Activated CD8-positive, alpha-beta memory T cell treated with anti-CD3 and anti-CD28 coated beads, Interleukin-2, amount 10 ng/mL, durations not matched to agents 7 days and 5 days (primary cell): ENCODE measurements at regions not wholly inside any gene's neighbourhood (a gene's known extent, or its start where the extent isn't known, plus 50 kb on each side); places are given as distances from the start of the nearest gene placed in this dataset.

ENCODE experiments used
- ATAC-seq: fragments of 150-1000 bp; cut with Tn5 transposase; one replicate; pipeline ENCODE4 v1.10.0; 2021; ENCODE audit warnings: moderate library complexity
- CTCF ChIA-PET: fragments of 350-600 bp; sonication (Branson Sonifier 250); formaldehyde crosslinking; loops from one replicate; lab custom pipeline; 2021; ENCODE audit warnings: antibody characterized with exemption; lab: Charles Lee
- DNase-seq: peaks from one replicate; pipeline ENCODE4 v3.0.0-alpha.2; 2020
- H3K27ac Mint-ChIP-seq: one replicate; pipeline ENCODE4 v1.8.0; 2021; ENCODE audit warnings: mild to moderate bottlenecking, mixed read lengths
- H3K27me3 Mint-ChIP-seq: one replicate; pipeline ENCODE4 v1.8.0; 2021; ENCODE audit warnings: mixed read lengths
- H3K36me3 Mint-ChIP-seq: one replicate; pipeline ENCODE4 v1.8.0; 2021; ENCODE audit warnings: mild to moderate bottlenecking, mixed read lengths
- H3K4me1 Mint-ChIP-seq: one replicate; pipeline ENCODE4 v1.8.0; 2021; ENCODE audit warnings: mixed read lengths
- H3K4me3 Mint-ChIP-seq: one replicate; pipeline ENCODE4 v1.8.0; 2021; ENCODE audit warnings: mild to moderate bottlenecking, moderate library complexity, mixed read lengths
- H3K9me3 Mint-ChIP-seq: one replicate; pipeline ENCODE4 v1.8.0; 2022; ENCODE audit warnings: low read depth, mixed read lengths

DNA sequence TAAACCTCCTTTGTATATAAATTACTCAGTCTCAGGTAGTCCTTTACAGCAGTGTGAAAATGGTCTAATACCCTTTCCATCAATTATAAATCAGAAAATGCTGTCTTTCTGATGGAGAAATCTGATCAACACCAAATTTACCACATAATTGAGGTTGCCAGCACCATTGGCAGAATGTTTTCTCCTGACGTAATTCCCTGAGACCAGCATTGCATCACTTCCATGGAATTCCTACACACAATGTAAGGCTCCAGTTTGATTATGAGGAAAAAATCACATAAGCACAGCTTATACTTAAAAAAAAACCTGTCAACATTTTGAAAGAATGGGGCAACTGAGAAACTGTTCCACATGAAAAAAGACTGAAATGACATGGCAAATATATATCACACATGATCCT lies 618.7 kb upstream of the CDH6 start:
- no peak overlapping the region for H3K4me3 Mint-ChIP-seq
- H3K9me3 Mint-ChIP-seq: no peaks in the 10 kb centered on the region
- DNase-seq (no peak), ATAC-seq (no peak)
- no peaks in the 10 kb centered on the region for H3K4me1 Mint-ChIP-seq
- H3K27me3 Mint-ChIP-seq: no peaks in the 10 kb centered on the region
- CTCF ChIA-PET: no interaction called here
- no peaks in the 10 kb centered on the region for H3K36me3 Mint-ChIP-seq
- no peak overlapping the region for H3K27ac Mint-ChIP-seq

DNA sequence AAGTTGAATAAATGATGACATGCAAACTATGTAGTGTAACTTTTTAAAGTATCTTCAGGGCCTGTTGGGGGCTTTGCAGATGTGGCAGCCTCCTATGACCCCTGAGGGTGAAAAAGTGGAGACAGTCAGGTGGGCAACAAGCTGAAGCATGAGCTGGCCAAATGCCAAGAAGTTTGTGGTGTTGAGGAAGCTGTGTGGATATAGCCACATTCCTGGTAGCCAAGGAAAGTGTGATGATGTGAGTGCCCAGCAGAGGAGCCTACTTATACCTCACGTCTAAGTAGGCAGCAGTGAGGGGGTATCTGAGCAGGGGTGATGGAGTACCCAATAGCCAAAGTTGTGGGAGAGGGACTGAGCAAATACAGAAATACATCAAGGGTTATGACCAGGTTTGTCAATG lies 621.2 kb upstream of the CDH6 start:
- Mint-ChIP-seq H3K4me1 (no peaks in the 10 kb centered on the region), H3K27me3 (no peaks in the 10 kb centered on the region), H3K27ac (no peak overlapping the region), H3K9me3 (peaks cover 8% of the 10 kb centered on the region), H3K36me3 (no peaks in the 10 kb centered on the region), H3K4me3 (no peak overlapping the region)
- CTCF ChIA-PET: no interaction called here
- ATAC-seq (no peak), DNase-seq (no peak)

DNA sequence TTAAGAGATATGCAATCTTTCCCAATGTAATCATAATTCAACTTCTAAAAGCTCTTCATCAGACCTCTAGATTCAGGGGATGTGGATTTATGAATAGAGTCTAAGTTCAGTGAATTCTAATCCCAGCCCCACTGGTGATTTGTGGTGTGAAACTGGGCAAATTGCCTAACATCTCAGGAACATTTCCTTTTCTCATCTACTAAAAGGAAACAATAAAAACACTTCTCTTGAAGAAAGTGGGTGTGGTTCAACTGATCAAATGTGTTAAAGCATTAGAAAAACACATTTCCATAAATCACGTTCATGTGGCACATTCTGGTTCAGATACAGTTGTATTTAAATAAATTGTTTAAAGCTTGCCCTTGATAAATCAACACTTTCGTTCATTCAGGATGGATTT lies 631.7 kb upstream of the CDH6 start:
- H3K36me3 Mint-ChIP-seq: no peaks in the 10 kb centered on the region
- no peaks in the 10 kb centered on the region for H3K27me3 Mint-ChIP-seq
- H3K4me3 Mint-ChIP-seq: no peak overlapping the region
- no peak overlapping the region for H3K27ac Mint-ChIP-seq
- H3K9me3 Mint-ChIP-seq: peaks cover 9% of the 10 kb centered on the region
- ATAC-seq (no peak), DNase-seq (no peak)
- CTCF ChIA-PET: no interaction called here
- no peaks in the 10 kb centered on the region for H3K4me1 Mint-ChIP-seq

DNA sequence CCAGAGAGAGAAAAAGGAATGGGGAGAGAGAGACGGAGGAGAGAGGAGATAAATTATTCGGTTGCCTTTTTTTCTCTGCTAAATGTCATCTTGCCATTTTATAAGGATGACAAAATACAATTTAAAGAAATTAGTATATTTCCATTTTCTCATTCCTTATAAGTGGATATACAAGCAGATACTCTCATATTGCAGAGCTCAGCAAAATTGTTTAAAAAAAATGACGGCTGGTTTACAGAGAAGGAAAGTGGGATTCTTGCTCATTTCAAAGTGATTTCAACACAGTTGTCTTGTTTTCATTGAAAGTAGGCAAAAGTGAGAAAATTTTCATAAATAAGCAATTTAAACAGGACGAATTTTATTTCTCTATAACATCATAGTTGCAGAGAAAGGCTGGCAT lies 641.9 kb upstream of the CDH6 start:
- no peak overlapping the region for H3K4me3 Mint-ChIP-seq
- no peaks in the 10 kb centered on the region for H3K4me1 Mint-ChIP-seq
- DNase-seq (no peak), ATAC-seq (no peak)
- H3K36me3 Mint-ChIP-seq: no peaks in the 10 kb centered on the region
- no peak overlapping the region for H3K27ac Mint-ChIP-seq
- H3K27me3 Mint-ChIP-seq: no peaks in the 10 kb centered on the region
- peaks cover 7% of the 10 kb centered on the region for H3K9me3 Mint-ChIP-seq
- CTCF ChIA-PET: no interaction called here

DNA sequence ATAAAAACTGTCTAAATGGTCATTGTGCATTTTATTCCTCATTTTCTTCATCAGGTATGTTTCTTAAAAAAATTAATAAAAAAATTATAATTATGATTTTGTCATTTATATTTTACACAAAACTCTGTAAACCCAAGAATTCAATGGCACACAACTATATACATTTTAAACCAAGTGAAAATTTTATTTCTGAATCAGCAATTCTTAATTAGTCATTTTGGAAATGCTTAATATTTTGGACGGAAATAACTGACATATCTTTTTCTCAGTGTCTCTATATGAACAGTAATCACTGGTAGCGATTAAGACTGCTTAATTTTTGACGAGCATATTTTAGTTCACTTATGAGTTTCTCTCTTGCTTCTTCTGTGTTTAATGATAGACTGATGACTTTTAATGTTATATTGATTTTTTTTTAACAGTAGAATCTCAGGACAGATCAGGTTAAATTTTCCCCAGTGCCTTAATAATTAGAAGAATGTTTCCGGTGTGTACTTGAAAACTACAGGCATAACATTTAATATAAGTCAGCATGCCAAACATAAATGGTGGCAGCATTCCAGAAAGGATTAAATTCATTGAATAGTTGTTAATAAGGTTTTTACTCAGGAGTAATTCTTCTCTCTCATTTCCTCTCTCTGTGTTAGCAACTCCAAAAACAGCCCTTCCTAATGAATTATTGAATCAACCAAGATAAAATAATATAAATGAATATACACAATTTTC lies 644.7 kb upstream of the CDH6 start:
- H3K4me1 Mint-ChIP-seq: no peaks in the 10 kb centered on the region
- DNase-seq (no peak), ATAC-seq (no peak)
- CTCF ChIA-PET: no interaction called here
- no peak overlapping the region for H3K27ac Mint-ChIP-seq
- H3K9me3 Mint-ChIP-seq: peaks cover 12% of the 10 kb centered on the region
- H3K27me3 Mint-ChIP-seq: no peaks in the 10 kb centered on the region
- H3K4me3 Mint-ChIP-seq: no peak overlapping the region
- H3K36me3 Mint-ChIP-seq: no peaks in the 10 kb centered on the region

DNA sequence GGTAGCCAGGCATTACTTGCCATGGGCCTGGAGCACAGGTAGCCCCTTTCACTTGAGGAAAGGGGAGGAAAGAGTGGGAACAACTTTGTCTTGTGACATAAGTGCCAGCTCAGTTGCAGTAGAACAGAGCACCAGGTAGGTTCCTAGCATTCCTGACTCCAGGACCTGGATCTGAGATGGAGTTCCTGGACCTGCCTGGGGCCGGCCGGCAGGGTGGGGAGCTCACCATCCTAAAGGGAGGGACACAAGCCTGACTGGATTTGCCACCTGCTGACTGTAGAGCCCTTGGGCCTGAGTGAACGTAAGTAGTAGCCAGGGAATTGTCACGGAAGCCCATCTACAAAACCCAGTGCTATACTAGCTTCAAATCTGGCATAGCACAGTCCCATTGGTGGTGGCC lies 653.3 kb upstream of the CDH6 start:
- DNase-seq: no peak
- H3K4me3 Mint-ChIP-seq: no peak overlapping the region
- no peaks in the 10 kb centered on the region for H3K36me3 Mint-ChIP-seq
- no peaks in the 10 kb centered on the region for H3K4me1 Mint-ChIP-seq
- no peak for ATAC-seq
- CTCF ChIA-PET: no interaction called here
- H3K27ac Mint-ChIP-seq: no peak overlapping the region
- peaks cover 20% of the 10 kb centered on the region for H3K9me3 Mint-ChIP-seq
- no peaks in the 10 kb centered on the region for H3K27me3 Mint-ChIP-seq

DNA sequence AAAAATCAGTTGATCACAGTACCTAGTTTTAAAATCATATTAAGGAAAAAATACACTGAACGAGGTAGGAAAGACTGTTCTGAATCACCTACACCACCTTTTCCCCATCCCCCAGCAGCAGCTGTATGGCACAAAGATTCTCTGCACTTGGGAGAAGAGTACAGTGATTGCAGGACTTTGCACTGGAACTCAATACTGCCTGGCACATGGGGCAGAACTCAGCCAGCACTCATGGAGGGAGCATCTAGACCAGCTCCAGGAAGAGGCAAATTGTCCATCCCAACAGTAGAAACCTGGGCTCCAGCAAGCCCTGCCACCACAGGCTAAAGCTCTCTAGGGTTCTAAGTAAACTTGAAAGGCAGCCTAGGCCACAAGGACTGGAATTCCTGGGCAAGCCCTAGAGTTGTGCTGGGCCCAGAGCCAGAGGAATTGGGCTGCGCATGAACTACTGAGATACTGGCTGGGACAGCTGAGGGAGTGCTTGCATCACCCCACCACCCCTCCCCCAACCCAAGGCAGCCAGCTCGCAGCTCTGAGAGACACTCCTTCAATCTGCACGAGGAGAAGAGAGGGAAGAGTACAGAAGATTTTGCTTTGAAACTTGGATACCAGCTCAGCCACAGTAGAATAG lies 654.4 kb upstream of the CDH6 start:
- Mint-ChIP-seq H3K9me3 (peaks cover 19% of the 10 kb centered on the region), H3K4me3 (no peak overlapping the region), H3K27ac (no peak overlapping the region), H3K27me3 (no peaks in the 10 kb centered on the region), H3K36me3 (no peaks in the 10 kb centered on the region), H3K4me1 (no peaks in the 10 kb centered on the region)
- DNase-seq: no peak
- CTCF ChIA-PET: no interaction called here
- ATAC-seq: no peak

DNA sequence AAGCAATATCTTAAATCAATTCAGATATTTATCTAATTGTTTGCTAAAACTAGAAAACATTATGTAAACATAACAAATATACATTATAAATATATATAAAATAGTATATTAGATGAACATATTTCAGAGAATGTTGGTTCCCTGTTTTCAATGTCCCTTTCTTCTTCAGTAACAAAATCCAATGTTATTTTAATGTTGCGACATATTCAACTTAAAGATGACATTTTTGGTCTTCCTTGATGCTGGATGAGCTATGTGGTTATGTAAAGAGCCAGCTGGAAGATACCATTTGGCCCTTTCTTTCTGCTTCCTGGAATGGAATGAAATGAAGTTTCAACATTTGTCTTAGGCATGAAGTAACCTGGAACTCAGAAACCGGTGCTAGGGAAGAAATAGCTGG lies 668.1 kb upstream of the CDH6 start:
- ATAC-seq: no peak
- DNase-seq: no peak
- Mint-ChIP-seq H3K4me1 (no peaks in the 10 kb centered on the region), H3K36me3 (no peaks in the 10 kb centered on the region), H3K27ac (no peak overlapping the region), H3K4me3 (no peak overlapping the region), H3K27me3 (no peaks in the 10 kb centered on the region), H3K9me3 (peaks cover 9% of the 10 kb centered on the region)
- CTCF ChIA-PET: no interaction called here

DNA sequence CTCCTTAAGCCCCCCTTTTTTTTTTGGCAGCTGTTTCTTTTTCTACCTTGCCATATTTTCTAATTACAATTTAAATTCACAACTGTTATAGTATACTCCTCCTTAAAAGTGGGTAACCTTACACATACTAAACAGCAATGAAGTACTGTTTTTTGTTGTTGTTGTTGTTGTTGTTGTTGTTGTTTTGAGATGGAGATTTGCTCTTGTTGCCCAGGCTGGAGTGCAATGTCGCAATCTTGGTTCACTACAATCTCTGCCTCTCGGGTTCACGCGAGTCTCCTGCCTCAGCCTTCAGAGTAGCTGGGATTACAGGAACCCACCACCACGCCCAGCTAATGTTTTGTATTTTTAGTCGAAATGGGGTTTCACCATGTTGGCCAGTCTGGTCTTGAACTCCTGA lies 669.1 kb upstream of the CDH6 start:
- no peaks in the 10 kb centered on the region for H3K4me1 Mint-ChIP-seq
- CTCF ChIA-PET: no interaction called here

DNA sequence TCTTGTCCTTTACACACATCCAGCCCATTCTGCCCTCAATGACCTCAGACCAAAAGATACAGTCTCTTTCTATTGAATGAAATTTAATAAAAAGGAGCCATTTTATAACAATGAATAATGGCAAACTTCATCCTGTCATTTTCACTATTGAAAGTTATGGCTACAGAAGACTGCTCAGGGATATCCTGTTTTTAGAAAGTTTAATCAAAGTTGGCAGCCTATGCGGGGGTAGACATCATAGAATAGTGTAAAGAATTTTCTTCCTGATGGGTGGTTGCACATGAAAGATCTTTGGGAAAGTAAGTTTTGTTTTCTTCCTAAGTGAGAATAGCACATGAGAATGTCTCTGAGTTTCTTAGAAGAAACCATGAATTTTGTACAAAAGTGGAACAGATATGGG lies 670.4 kb upstream of the CDH6 start:
- no peak overlapping the region for H3K4me3 Mint-ChIP-seq
- no peak overlapping the region for H3K27ac Mint-ChIP-seq
- no peaks in the 10 kb centered on the region for H3K4me1 Mint-ChIP-seq
- no peaks in the 10 kb centered on the region for H3K27me3 Mint-ChIP-seq
- H3K36me3 Mint-ChIP-seq: no peaks in the 10 kb centered on the region
- ATAC-seq (no peak), DNase-seq (no peak)
- peaks cover 9% of the 10 kb centered on the region for H3K9me3 Mint-ChIP-seq
- CTCF ChIA-PET: no interaction called here

More for the DNA sequence above, 669.1 kb upstream of the CDH6 start:
- no peaks in the 10 kb centered on the region for H3K36me3 Mint-ChIP-seq
- no peak overlapping the region for H3K27ac Mint-ChIP-seq
- DNase-seq: no peak
- H3K9me3 Mint-ChIP-seq: peaks cover 9% of the 10 kb centered on the region
- no peak overlapping the region for H3K4me3 Mint-ChIP-seq
- ATAC-seq: no peak
- H3K27me3 Mint-ChIP-seq: no peaks in the 10 kb centered on the region

DNA sequence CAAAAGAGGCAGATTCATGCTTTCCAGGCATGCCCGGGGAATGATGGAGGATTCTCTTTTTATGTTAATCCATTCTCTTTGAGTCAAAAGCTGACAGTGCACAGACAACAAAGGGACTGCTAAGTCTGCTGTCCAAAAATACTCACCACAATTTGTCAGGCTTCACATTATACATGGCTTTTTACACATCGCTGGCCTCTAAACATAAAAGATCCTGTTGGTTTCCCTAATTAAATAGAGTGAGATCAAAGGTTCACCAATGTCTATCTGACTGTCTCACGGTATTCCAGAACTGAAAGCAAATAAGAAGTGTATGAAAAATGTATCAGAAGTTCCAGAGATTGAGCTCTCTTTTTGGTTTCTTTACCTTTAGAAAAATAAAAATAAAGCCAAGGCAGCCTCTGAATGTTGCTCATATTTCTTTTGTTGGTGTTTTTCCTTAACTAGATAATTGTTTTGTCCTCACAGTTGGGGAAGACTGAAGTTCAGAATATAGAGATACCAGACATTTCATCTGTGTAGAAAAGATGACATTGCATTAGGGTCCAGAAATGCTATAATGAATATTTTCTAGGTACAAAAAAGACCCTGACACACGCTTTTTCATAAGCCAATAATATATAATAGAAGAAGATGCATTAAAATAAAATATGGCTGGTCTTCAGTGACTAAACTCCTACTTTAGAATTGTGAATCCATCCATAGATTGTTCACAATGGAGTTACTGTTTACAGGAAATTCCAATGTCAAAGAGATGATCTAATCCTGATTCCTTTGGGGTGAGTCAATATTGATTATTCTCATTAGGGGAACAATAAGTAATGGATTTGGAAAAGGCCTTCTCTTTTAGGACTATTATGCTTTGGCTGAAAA lies 688.2 kb upstream of the CDH6 start:
- Mint-ChIP-seq H3K9me3 (peaks cover 11% of the 10 kb centered on the region), H3K27me3 (no peaks in the 10 kb centered on the region), H3K36me3 (no peaks in the 10 kb centered on the region), H3K27ac (no peak overlapping the region), H3K4me1 (no peaks in the 10 kb centered on the region), H3K4me3 (no peak overlapping the region)
- CTCF ChIA-PET: no interaction called here
- DNase-seq: no peak
- no peak for ATAC-seq

DNA sequence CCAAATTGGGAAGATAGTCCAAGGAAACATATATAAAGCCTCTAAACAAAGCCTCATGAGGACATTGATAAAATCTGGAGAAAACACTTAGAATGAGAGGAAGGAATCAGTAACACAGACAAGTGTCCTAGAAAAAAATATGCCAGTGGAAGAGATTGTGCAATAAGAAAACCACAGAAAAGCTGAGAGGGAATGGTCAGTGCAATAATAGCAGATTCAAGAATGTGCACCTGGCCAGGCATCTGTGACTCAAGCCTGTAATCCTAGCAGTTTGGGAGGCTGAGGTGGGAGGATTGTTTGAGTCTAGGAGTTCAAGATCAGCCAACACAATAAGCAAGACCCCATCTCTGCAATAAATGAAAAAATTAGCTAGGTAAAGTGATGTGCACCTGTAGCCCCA lies 691.2 kb upstream of the CDH6 start:
- ATAC-seq (no peak), DNase-seq (no peak)
- no peaks in the 10 kb centered on the region for H3K36me3 Mint-ChIP-seq
- H3K27me3 Mint-ChIP-seq: no peaks in the 10 kb centered on the region
- CTCF ChIA-PET: no interaction called here
- H3K9me3 Mint-ChIP-seq: peaks cover 5% of the 10 kb centered on the region
- H3K27ac Mint-ChIP-seq: no peak overlapping the region
- no peak overlapping the region for H3K4me3 Mint-ChIP-seq
- no peaks in the 10 kb centered on the region for H3K4me1 Mint-ChIP-seq

DNA sequence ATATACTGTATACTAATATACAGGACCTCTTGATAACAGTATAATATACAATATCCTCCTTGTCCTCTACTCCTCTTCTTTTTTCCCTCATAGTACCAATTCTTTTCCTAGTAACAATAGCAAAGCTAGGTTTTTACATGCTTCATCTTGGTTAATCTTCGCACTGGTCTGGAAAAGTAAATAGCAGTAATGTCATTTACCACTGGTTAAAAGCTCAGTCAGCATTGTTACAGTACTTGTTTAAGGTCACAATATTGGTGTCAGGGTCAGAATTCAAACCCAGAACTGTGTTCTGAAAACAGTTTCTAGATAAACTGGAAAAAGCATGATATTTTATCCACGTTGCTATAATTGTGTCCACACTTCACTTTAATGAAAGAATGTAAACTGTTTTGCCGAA lies 692.4 kb upstream of the CDH6 start:
- no peak overlapping the region for H3K27ac Mint-ChIP-seq
- H3K4me3 Mint-ChIP-seq: no peak overlapping the region
- ATAC-seq: no peak
- no peaks in the 10 kb centered on the region for H3K4me1 Mint-ChIP-seq
- H3K9me3 Mint-ChIP-seq: peaks cover 8% of the 10 kb centered on the region
- no peaks in the 10 kb centered on the region for H3K36me3 Mint-ChIP-seq
- H3K27me3 Mint-ChIP-seq: no peaks in the 10 kb centered on the region
- no peak for DNase-seq
- CTCF ChIA-PET: no interaction called here

DNA sequence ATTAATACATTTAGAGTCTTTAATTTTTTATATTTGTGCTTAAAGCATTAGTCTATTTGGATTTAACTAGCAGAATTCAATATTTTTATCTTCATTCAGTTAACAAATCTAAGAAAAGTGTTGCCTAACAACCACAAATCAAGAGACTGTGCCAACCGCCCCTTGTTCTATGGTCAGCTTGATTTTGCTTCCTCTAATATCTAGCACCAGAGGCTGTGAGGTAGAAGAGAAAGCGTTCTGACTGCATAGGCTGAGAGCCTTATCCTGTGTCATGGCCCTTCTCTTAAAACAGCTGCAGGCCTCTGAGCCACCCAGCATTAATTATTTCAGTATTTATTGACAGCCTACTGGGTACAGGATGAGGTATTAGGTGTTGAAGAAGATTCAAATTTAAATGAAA lies 693.0 kb upstream of the CDH6 start:
- Mint-ChIP-seq H3K36me3 (no peaks in the 10 kb centered on the region), H3K27ac (no peak overlapping the region), H3K9me3 (peaks cover 8% of the 10 kb centered on the region), H3K4me3 (no peak overlapping the region), H3K4me1 (no peaks in the 10 kb centered on the region), H3K27me3 (no peaks in the 10 kb centered on the region)
- no peak for DNase-seq
- ATAC-seq: no peak
- CTCF ChIA-PET: no interaction called here
